HEK293 (cell line): ENCODE measurements at regions not wholly inside any gene's neighbourhood (a gene's known extent, or its start where the extent isn't known, plus 50 kb on each side); places are given as distances from the start of the nearest gene placed in this dataset.

Experiments
- CTCF ChIA-PET: fragments of 350-600 bp; formaldehyde crosslinking; extraction: SDS; loops from one replicate; lab custom pipeline; 2021; ENCODE audit warnings: antibody characterized with exemption; lab: Yijun Ruan, JAX
- POLR2A ChIA-PET: fragments of 300-600 bp; formaldehyde crosslinking; extraction: SDS; loops from one replicate; lab custom pipeline; 2020; ENCODE audit warnings: antibody characterized with exemption, inconsistent platforms; lab: Yijun Ruan, JAX
- H3K27ac ChIP-seq: fragments of 200-500 bp; sonication (Bioruptor generic); 2 replicates; pipeline ENCODE4 v1.5.1; 2014; ENCODE audit warnings: low read depth, low read length, control low read depth, inconsistent platforms; ENCODE audit errors: extremely low read depth
- H3K36me3 ChIP-seq, 2 experiments: fragments of 200-500 bp in 1 of 2; sonication (Bioruptor generic) in 1 of 2; 1 replicate in 1 of 2; 2 replicates in 1 of 2; pipeline ENCODE4 v1.5.1; 2014 to 2017; ENCODE audit warnings: inconsistent platforms in 2 of 2, low read length in 2 of 2; ENCODE audit not compliant: control insufficient read depth in 2 of 2, insufficient read depth in 1 of 2
- H3K4me1 ChIP-seq: fragments of 200-500 bp; sonication (Bioruptor generic); 2 replicates; pipeline ENCODE4 v1.5.1; 2014; ENCODE audit warnings: mild to moderate bottlenecking, low read length, inconsistent platforms; ENCODE audit not compliant: control insufficient read depth, insufficient read depth
- H3K4me3 ChIP-seq: 2 replicates; pipeline ENCODE4 v1.5.1; 2011; ENCODE audit warnings: low read depth, mild to moderate bottlenecking, control low read depth, low read length, moderate library complexity
- H3K9me3 ChIP-seq: fragments of 200-500 bp; sonication (Bioruptor generic); 2 replicates; pipeline ENCODE4 v1.5.1; 2014; ENCODE audit warnings: low read depth, low read length, inconsistent platforms; ENCODE audit not compliant: control insufficient read depth, insufficient read depth
- GLIS2 ChIP-seq: fragments of 450-650 bp; formaldehyde crosslinking; IDR thresholded peaks from 2 replicates; pipeline ENCODE4 v1.5.1; 2016; ENCODE audit warnings: missing biosample characterization, missing genetic modification characterization
- HOXD13 ChIP-seq: sonication (generic); formaldehyde crosslinking; IDR thresholded peaks from 2 replicates; pipeline ENCODE4 v1.8.0; 2022; ENCODE audit warnings: missing genetic modification reagents, borderline replicate concordance
- ZBTB17 ChIP-seq: fragments of 450-650 bp; formaldehyde crosslinking; IDR thresholded peaks from 2 replicates; pipeline ENCODE4 v1.5.1; 2016; ENCODE audit warnings: missing biosample characterization, missing genetic modification characterization
- ZBTB8A ChIP-seq: fragments of 450-650 bp; formaldehyde crosslinking; IDR thresholded peaks from 2 replicates; pipeline ENCODE4 v1.5.1; 2016; ENCODE audit warnings: missing biosample characterization, missing genetic modification characterization
- ZNF112 ChIP-seq: fragments of 450-650 bp; formaldehyde crosslinking; IDR thresholded peaks from 2 replicates; pipeline ENCODE4 v1.5.0; 2017; ENCODE audit warnings: missing biosample characterization, missing genetic modification characterization
- ZNF132 ChIP-seq: fragments of 450-650 bp; formaldehyde crosslinking; IDR thresholded peaks from 2 replicates; pipeline ENCODE4 v1.5.1; 2017; ENCODE audit warnings: missing biosample characterization, missing genetic modification characterization, borderline replicate concordance
- ZNF140 ChIP-seq: fragments of 450-650 bp; formaldehyde crosslinking; IDR thresholded peaks from 2 replicates; pipeline ENCODE4 v1.5.1; 2016; ENCODE audit warnings: missing biosample characterization, missing genetic modification characterization
- ZNF157 ChIP-seq: fragments of 450-650 bp; formaldehyde crosslinking; IDR thresholded peaks from 2 replicates; pipeline ENCODE4 v1.5.1; 2016; ENCODE audit warnings: missing biosample characterization, missing genetic modification characterization
- ZNF221 ChIP-seq: fragments of 450-650 bp; formaldehyde crosslinking; IDR thresholded peaks from 2 replicates; pipeline ENCODE4 v1.5.1; 2017; ENCODE audit warnings: missing biosample characterization, missing genetic modification characterization, borderline replicate concordance
- ZNF223 ChIP-seq: fragments of 450-650 bp; formaldehyde crosslinking; IDR thresholded peaks from 2 replicates; pipeline ENCODE4 v1.5.1; 2016; ENCODE audit warnings: missing biosample characterization, missing genetic modification characterization
- ZNF23 ChIP-seq: fragments of 450-650 bp; formaldehyde crosslinking; IDR thresholded peaks from 2 replicates; pipeline ENCODE4 v1.5.1; 2016; ENCODE audit warnings: missing biosample characterization, missing genetic modification characterization, borderline replicate concordance
- ZNF335 ChIP-seq: fragments of 450-650 bp; formaldehyde crosslinking; conservative IDR thresholded peaks from 2 replicates; pipeline ENCODE4 v1.5.1; 2016; ENCODE audit warnings: missing biosample characterization, missing genetic modification characterization
- ZNF423 ChIP-seq: fragments of 450-650 bp; formaldehyde crosslinking; IDR thresholded peaks from 2 replicates; pipeline ENCODE4 v1.5.1; 2016; ENCODE audit warnings: missing biosample characterization, missing genetic modification characterization
- ZNF433 ChIP-seq: fragments of 450-650 bp; formaldehyde crosslinking; IDR thresholded peaks from 2 replicates; pipeline ENCODE4 v1.5.1; 2016; ENCODE audit warnings: missing biosample characterization, missing genetic modification characterization, low read depth
- ZNF555 ChIP-seq: fragments of 450-650 bp; formaldehyde crosslinking; conservative IDR thresholded peaks from 2 replicates; pipeline ENCODE4 v1.5.1; 2017; ENCODE audit warnings: missing biosample characterization, mild to moderate bottlenecking, missing genetic modification characterization, inconsistent platforms
- ZSCAN30 ChIP-seq: fragments of 450-650 bp; IDR thresholded peaks from 2 replicates; pipeline ENCODE4 v1.5.1; 2018; ENCODE audit warnings: missing biosample characterization, mild to moderate bottlenecking, missing genetic modification characterization, moderate library complexity
- TF ChIP-seq, protein P1 (sequence below): fragments of 450-650 bp; formaldehyde crosslinking; IDR thresholded peaks from 2 replicates; pipeline ENCODE4 v1.5.1; 2016; ENCODE audit warnings: missing biosample characterization, missing genetic modification characterization
- TF ChIP-seq, protein P2 (sequence below): fragments of 450-650 bp; IDR thresholded peaks from 2 replicates; pipeline ENCODE4 v1.5.1; 2018; ENCODE audit warnings: missing biosample characterization, missing genetic modification characterization
- TF ChIP-seq, protein P3 (sequence below): fragments of 450-650 bp; formaldehyde crosslinking; conservative IDR thresholded peaks from 2 replicates; pipeline ENCODE4 v1.5.1; 2016; ENCODE audit warnings: low read depth, missing biosample characterization, missing genetic modification characterization

DNA sequence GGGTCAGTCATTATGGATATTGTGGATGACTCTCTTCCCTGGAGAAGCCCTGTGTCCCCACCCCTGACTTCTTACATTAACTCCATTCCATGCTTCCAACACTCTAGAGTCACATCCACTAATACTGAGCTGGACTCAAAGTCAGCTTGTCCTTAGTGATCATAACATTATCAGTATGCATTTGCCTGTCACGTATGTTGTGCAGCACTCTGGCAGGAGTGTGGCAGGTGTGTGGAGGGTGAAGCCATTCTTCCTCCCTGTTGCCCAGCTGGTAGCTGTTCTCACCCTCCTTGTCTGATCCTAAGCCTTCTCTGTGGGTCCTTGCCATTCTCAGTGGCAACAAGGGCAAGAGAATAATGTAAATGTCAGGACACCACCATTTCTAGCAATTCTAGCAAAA is 334.1 kb upstream of the RAB6C start:
- Histone ChIP-seq H3K36me3 (no peaks in the 10 kb centered on the region), H3K4me3 (no peak overlapping the region), H3K9me3 (no peaks in the 10 kb centered on the region), H3K27ac (no peak overlapping the region), H3K4me1 (no peaks in the 10 kb centered on the region)
- ChIA-PET CTCF (no interaction called here), POLR2A (no interaction called here)
- TF ChIP-seq ZNF433 (tag by site-specific recombination) (no peak), ZNF23 (no peak), ZNF112 (tag by site-specific recombination) (no peak), HOXD13 (no peak)
- TF ChIP-seq, protein P1, sequence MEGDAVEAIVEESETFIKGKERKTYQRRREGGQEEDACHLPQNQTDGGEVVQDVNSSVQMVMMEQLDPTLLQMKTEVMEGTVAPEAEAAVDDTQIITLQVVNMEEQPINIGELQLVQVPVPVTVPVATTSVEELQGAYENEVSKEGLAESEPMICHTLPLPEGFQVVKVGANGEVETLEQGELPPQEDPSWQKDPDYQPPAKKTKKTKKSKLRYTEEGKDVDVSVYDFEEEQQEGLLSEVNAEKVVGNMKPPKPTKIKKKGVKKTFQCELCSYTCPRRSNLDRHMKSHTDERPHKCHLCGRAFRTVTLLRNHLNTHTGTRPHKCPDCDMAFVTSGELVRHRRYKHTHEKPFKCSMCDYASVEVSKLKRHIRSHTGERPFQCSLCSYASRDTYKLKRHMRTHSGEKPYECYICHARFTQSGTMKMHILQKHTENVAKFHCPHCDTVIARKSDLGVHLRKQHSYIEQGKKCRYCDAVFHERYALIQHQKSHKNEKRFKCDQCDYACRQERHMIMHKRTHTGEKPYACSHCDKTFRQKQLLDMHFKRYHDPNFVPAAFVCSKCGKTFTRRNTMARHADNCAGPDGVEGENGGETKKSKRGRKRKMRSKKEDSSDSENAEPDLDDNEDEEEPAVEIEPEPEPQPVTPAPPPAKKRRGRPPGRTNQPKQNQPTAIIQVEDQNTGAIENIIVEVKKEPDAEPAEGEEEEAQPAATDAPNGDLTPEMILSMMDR = no peak

DNA sequence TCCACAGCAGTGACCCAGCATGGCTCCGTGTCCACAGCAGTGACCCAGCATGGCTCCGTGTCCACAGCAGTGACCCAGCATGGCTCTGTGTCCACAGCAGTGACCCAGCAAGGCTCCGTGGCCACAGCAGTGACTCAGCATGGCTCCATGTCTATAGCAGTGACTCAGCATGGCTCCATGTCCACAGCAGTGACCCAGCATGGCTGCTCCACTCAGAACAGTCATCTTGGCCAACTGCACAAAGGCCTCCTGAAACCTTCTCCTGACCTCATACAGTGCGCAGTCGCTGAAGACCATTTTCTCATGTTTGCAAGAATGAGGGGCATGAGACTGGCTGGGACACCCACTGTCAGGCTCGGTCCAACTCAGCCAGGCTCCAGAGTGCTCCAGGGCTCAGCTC is 333.4 kb upstream of the RAB6C start:
- H3K9me3 ChIP-seq = no peaks in the 10 kb centered on the region
- TF ChIP-seq ZNF335 (tag by site-specific recombination) = no peak
- no peak for TF ChIP-seq ZNF132 (tag by site-specific recombination)
- TF ChIP-seq ZSCAN30 (tag by site-specific recombination) = no peak
- no peak for TF ChIP-seq ZNF140 (tag by site-specific recombination)
- no peak for TF ChIP-seq ZBTB17
- no peak for TF ChIP-seq ZNF157 (tag by site-specific recombination)
- no peak for TF ChIP-seq ZNF555
- no peak for TF ChIP-seq ZNF423 (tag by site-specific recombination)
- TF ChIP-seq, protein P2, sequence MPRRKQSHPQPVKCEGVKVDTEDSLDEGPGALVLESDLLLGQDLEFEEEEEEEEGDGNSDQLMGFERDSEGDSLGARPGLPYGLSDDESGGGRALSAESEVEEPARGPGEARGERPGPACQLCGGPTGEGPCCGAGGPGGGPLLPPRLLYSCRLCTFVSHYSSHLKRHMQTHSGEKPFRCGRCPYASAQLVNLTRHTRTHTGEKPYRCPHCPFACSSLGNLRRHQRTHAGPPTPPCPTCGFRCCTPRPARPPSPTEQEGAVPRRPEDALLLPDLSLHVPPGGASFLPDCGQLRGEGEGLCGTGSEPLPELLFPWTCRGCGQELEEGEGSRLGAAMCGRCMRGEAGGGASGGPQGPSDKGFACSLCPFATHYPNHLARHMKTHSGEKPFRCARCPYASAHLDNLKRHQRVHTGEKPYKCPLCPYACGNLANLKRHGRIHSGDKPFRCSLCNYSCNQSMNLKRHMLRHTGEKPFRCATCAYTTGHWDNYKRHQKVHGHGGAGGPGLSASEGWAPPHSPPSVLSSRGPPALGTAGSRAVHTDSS = no peak
- TF ChIP-seq ZNF223 (tag by site-specific recombination) = no peak
- TF ChIP-seq, protein P3, sequence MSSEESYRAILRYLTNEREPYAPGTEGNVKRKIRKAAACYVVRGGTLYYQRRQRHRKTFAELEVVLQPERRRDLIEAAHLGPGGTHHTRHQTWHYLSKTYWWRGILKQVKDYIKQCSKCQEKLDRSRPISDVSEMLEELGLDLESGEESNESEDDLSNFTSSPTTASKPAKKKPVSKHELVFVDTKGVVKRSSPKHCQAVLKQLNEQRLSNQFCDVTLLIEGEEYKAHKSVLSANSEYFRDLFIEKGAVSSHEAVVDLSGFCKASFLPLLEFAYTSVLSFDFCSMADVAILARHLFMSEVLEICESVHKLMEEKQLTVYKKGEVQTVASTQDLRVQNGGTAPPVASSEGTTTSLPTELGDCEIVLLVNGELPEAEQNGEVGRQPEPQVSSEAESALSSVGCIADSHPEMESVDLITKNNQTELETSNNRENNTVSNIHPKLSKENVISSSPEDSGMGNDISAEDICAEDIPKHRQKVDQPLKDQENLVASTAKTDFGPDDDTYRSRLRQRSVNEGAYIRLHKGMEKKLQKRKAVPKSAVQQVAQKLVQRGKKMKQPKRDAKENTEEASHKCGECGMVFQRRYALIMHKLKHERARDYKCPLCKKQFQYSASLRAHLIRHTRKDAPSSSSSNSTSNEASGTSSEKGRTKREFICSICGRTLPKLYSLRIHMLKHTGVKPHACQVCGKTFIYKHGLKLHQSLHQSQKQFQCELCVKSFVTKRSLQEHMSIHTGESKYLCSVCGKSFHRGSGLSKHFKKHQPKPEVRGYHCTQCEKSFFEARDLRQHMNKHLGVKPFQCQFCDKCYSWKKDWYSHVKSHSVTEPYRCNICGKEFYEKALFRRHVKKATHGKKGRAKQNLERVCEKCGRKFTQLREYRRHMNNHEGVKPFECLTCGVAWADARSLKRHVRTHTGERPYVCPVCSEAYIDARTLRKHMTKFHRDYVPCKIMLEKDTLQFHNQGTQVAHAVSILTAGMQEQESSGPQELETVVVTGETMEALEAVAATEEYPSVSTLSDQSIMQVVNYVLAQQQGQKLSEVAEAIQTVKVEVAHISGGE (tag by site-specific recombination) = no peak
- no peak for TF ChIP-seq ZNF221
- TF ChIP-seq ZBTB8A = no peak
- no peak for TF ChIP-seq GLIS2 (tag by site-specific recombination)
- TF ChIP-seq, all 188 proteins: peak for 0
- H3K27ac ChIP-seq = no peak overlapping the region
- no peaks in the 10 kb centered on the region for H3K4me1 ChIP-seq
- H3K4me3 ChIP-seq = no peak overlapping the region
- CTCF ChIA-PET = no interaction called here
- POLR2A ChIA-PET = no interaction called here
- H3K36me3 ChIP-seq = no peaks in the 10 kb centered on the region
